GM18858 (cell line): ENCODE measurements at regions not wholly inside any gene's neighbourhood (a gene's known extent, or its start where the extent isn't known, plus 50 kb on each side); places are given as distances from the start of the nearest gene placed in this dataset.
"Not testable (repeated sequence)": the region's sequence is repeated elsewhere in the genome, so short reads cannot be mapped to it uniquely, and the experiment has no call there.

ENCODE experiments used
- ATAC-seq: cut with Tn5 transposase; IDR thresholded peaks from one replicate; pipeline ENCODE4 v1.9.1; 2021; ENCODE audit not compliant: unreplicated experiment

DNA sequence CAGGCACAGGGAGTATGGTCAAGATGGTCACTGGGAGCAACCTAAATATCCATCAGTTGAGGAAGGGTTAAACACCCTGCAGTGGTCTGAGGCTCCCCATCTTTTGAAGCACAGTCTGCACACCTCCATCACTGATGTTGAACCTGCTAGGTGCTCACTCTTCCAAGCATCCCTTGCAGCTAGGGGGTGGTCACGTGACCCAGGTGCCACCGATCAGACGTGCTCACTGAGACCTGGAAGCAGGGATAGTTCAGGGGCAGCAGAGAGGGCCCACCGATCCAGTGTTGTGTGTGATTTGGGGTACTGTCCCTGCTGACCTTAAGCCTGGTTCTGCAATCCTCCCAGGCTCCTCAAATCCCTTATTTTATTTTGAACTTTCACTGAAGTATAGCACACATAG lies 134.6 kb downstream of the CEBPB start:
- no peak for ATAC-seq

DNA sequence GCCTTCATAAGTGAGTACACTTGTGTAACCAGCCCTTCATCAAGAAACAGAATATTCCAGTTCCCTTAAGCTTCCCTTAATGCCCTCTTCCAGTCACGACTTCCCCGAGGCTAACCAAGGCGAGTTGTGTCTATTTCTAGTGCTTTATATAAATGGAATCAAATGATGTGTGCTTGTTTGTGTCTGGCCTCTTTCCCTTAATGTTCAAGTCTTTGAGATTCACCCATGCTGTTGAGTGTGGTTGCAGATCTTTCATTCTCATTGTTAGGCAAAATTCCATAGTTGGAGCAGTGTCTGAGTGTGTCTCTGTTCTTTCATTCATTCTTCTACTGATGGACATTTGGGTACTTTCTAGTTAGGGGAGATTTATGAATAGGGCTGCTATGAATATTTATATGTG lies 135.0 kb downstream of the CEBPB start:
- no peak for ATAC-seq

GRCh38 chr20:50327666-50328065 lies 137.0 kb downstream of the CEBPB start:
- no peak for ATAC-seq

DNA sequence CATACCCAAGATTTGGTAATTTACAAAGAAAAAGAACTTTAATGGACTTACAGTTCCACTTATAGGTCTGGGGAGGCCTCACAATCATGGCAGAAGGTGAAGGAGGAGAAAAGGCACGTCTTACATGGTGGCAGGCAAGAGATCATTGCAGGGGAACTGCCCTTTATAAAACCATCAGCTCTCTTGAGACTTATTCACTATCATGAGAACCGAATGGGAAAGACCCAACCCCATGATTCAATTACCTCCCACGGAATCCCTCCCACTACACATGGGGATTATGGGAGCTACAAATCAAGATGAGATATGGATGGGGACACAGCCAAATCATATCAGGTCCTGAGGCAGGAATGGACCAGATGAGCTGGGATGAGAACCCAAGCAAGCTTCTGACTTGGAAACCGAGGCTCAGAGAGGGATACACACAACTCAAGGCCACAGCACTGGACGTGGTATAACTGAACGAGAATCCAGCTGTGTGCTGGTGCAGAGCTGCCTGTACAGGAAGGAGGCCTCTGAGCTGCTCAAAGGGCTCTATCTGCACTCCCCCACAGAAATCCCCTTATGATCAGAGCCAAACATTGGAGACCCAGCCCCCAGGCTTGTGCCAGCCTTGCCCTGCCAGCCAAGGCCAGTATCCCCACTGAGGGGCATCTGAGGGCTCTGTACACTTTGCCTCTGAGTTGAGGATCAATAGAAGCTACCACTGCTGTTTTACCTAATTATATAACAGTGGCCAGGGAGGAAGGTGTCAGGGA lies 137.8 kb downstream of the CEBPB start:
- ATAC-seq: no peak

- ATAC-seq: no peak
Observed at GRCh38 chr20:50328996-50329898, 138.6 kb downstream of the CEBPB start.

DNA sequence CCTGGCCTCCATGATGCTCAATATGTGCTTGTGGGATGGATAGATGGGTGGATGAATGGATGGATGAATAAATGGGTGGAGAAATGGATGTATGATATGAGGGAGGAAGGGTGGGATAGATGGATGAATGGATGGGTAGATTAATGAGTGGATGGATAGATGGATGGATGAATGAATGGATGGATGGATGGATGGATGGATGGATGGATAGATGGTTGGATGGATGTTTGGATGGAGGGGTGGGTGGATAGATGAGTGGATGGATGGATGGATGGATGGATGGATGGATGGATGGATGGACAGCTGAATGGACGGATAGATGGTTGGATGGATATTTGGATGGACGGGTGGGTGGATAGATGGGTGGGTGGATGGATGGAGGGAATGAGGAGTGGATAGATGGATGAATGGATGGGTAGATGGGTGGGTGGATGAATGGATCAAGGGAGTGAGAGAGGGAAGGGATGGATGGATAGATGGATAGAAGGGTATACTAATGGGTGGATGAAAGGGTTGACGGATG lies 139.4 kb downstream of the CEBPB start:
- no peak for ATAC-seq

DNA sequence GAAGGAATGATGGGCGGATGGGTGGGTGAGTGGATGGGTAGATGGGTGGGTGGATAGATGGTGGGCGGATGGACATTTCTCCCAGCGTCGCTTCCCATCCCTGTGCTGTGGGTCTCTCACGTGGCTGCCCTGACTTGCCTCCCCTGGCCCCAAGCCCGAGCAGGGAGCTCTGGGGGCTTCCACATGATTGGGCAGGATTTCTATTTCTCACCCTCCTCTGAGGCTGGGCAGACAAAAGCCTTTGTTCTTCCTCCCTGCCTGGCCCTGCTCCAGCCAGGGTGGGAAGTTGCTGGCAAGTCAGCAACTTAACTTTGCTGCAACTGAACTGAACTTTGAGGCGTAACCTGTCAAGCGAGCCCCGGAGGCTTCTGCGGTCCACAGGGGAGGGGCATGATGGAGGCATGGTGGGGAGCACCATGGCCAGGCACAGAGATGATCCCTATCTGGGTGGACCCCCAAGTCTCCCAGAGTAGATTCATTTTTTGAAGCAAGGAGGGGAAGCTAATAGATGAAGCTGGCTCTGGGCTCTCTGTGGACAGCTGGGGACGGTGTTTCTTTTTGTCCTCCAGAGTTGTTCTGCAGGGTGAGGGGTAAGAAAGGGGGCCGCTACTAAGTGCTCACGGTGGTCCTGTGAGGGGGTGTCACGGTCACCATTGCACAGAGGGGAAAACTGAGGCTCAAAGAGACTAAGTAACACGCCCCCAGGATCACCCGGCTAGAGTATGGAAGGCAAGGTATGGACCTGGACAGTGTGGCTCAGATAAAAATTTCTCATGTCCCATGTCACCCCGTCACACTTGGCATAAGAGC lies 140.1 kb downstream of the CEBPB start:
- ATAC-seq: no peak

DNA sequence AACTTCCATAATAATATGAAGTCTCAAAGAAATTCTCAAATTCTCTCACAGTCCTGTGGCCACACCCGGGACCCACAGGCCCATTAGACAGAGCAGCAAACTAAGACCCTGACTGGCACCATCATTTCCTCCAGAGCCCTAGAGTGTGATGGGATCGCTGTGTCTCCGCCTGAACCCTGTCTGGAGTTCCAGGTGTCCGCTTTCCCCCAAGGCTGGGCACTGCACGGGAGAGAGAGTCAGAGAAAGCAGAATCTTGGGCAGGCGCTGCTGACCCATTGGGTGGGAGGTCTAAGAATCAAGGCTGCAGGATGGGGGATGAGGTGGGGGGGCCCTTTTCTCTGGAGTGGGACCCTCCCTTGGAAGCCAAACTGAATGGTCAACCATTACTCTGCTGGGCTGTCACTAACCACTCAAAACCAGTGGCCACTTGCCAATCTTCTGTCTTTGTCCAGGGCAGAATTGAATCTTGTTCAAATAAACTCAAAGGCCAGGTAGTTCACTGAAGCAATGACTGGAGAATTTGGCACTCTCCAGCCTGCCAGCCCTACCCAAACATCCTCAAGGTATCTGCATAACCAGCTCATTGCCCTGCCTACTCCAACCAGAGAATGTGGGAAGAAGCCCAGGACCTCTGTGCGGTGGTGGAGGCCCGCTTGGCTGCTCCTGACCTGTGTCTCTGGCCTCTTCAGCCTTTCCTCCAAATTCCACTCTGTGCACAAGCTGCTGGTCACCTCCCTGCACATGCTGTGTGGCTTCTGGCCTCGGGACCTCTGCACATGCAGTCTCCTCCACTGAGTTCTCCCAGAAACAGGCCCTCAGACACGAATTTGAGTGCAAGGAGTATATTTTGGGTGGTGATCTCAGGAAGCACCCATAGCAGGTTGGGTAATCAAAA lies 141.1 kb downstream of the CEBPB start:
- no peak for ATAC-seq

DNA sequence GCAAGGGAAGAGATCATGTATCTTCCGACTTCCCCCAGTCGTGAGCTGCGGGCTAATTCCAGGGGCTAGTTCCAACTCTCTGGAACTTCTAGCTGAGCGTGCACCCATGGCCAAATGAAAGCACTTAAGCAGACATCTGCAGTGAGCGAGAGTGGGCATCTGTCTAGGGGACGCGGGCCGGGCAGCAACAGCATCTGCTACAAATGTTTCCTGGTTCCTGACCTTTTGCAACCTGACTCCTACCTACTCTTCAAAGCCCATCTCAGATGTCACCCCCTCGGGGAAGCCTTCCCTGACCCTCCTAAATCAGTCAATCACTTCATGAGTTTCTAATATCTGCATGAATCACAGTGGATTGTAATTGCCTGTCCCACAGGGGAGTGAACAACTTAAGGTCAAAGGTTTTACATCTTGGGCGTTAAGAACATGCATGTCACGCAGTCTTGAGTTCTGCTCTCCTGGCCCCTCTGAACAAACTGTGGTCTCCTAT lies 141.9 kb downstream of the CEBPB start:
- ATAC-seq: no peak

DNA sequence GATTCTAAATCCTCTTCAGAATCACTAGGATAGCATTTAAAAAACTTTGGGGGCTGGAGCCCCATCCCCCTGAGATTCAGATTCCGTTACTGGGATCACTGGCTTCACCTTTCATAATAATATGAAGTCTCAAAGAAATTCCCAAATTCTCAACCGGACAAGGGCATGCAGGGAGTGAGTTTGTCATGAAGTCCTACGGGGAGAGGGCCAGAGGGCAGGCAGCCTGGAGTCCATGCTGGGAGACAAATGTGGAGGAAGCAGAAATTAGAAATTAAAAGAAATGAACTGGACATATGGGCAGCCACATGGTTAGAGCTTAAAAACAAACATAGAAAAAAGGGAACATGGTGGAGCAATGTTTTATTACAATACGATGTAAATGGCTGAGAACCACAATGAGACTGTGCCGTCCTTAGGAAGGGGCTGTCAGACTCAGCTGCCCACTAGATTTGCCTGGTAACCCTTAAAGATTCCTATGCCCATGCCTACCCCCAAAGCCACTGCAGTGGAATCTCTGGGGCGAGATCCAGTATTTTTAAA lies 142.6 kb downstream of the CEBPB start:
- ATAC-seq: no peak

DNA sequence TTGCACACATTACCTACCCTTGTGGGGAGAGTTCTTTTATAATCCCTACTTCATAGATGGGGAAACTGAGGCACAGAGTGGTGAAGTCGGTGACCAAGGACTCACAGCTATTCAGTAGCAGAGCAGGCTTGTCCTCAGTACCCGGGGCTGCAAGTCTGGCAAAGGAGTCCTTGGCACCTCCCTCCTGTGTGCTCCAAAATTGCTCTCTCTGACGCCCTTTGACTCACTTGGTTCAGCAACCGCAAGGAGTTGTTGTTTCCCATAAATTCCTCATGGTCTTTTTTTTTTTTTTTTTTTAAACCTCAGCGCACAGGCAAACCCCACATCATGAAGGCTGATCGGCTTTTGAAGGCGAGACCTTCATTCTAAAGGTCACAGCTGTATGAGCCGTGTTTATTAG lies 143.2 kb downstream of the CEBPB start:
- no peak for ATAC-seq

GRCh38 chr20:50334512-50334911 lies 143.9 kb downstream of the CEBPB start:
- not testable (repeated sequence) for ATAC-seq

GRCh38 chr20:50335105-50335504 lies 144.5 kb downstream of the CEBPB start:
- ATAC-seq: no peak

GRCh38 chr20:50335866-50336265 lies 145.2 kb downstream of the CEBPB start:
- no peak for ATAC-seq

GRCh38 chr20:50336661-50337060 lies 146.0 kb downstream of the CEBPB start:
- no peak for ATAC-seq

GRCh38 chr20:50337521-50338466 lies 147.2 kb downstream of the CEBPB start:
- no peak for ATAC-seq

GRCh38 chr20:50338479-50339391 lies 148.1 kb downstream of the CEBPB start:
- peak; percentile 65 for ATAC-seq
